Stimulated activated CD8-positive, alpha-beta memory T cell treated with anti-CD3 and anti-CD28 coated beads, Interleukin-15, amount 100 ng/mL, for 1 hour (primary cell): ENCODE measurements at regions not wholly inside any gene's neighbourhood (a gene's known extent, or its start where the extent isn't known, plus 50 kb on each side); places are given as distances from the start of the nearest gene placed in this dataset.
"Not testable (repeated sequence)": the region's sequence is repeated elsewhere in the genome, so short reads cannot be mapped to it uniquely, and the experiment has no call there.

ENCODE experiments used
- DNase-seq: peaks from one replicate; pipeline ENCODE4 v3.0.0-alpha.2; 2020; ENCODE audit warnings: low read depth

GRCh38 chr6:85128256-85128655, 321.6 kb upstream of the NT5E start:
- not testable (repeated sequence) for DNase-seq

DNA sequence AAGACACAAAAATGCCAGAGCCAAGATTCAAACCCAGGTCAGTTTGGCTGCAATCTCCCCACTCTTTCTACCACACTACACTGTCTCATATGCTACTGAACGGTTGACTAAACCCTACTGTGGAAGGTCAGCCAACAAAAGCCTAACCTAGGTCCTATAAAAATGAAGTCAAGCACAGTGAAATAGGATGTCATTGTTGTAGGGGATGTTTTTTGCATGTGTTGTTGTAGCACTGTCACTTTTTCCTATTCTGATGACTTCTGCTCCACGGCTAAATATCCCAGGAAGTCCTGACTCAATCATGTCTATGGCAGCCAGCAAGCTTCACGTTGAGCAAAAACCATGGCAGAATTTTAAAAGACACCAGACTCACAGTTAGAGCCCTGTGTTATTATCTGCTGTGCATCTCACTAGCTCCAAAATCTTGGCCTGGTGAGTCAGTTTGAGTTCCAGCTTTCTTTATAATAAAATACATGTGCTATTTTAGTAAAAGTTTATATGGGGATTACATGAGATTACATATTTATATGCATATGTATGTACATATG, 322.1 kb upstream of the NT5E start:
- DNase-seq: no peak

GRCh38 chr6:85127168-85127498, 322.8 kb upstream of the NT5E start:
- no peak for DNase-seq

- DNase-seq: no peak
Observed at GRCh38 chr6:85126485-85127167, 323.3 kb upstream of the NT5E start.

- no peak for DNase-seq
Observed at GRCh38 chr6:85125526-85125925, 324.4 kb upstream of the NT5E start.

- no peak for DNase-seq
Observed at GRCh38 chr6:85124472-85125354, 325.2 kb upstream of the NT5E start.

- DNase-seq: no peak
Observed at GRCh38 chr6:85121158-85121557, 328.7 kb upstream of the NT5E start.

DNA sequence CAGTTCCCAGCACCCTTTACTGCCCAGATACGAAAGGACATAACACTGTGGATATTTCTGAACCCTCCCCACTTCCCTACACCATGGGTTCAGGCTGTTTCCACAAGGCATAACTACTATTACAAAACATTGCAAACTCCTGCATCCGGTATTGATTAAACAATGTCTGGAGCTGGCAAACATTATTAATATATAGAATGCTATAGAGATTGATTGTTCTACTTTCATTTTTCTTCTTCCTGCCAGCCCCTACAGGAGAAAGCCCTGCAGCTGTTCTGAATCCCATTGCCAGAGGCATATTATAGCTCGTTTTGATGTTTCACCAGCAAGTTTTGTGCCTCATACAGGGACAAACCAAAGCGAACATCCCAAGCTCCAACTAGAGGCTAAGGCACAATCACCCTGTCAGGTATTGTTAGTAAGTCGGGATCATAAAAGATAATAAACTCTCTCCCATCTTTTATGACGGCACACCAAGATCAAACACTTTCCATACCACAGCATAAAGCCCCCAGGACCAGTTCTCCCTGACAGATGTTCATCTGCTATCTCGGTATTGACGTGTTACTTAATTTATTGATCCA, 331.1 kb upstream of the NT5E start:
- DNase-seq: no peak

- DNase-seq: no peak
Observed at GRCh38 chr6:85118233-85118632, 331.6 kb upstream of the NT5E start.

DNA sequence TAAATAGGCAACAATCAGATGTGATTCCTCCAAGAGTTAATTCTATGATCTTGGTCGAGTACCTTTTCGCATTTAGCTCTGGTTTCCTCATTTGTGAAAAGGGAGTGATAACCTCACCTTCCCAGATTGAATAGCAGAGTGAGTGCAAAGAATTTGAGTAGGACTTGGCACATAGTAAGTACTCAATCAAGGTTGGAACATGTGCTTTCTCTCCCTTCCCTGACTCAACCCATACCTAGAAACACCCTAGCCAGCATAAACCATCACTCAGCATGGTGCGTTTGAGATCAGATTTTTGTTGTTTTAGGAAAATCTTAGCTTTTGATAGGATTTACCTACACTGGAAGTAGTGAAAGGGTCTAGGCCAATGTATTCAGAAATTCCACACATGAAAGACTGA, 333.4 kb upstream of the NT5E start:
- no peak for DNase-seq

DNA sequence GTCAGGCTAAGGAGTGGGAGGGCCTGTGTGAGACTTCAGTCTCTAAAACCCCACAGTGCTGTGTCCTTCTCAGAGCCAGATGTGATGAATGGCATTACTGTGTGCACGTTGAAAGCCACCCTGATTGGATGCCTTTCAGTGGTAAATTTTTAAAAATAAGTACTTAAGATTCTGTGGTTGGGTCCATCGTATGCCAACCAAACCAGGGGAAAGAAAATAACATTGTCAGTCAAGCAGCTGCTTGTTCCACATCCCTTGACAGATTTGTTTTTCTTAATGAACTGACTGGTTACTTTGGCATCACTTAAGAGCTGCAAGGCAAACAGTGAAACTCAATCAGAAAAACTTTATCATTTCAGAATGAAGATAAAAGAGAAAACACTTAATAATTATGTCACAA, 334.0 kb upstream of the NT5E start:
- no peak for DNase-seq

GRCh38 chr6:85115376-85115775, 334.5 kb upstream of the NT5E start:
- DNase-seq: no peak

DNA sequence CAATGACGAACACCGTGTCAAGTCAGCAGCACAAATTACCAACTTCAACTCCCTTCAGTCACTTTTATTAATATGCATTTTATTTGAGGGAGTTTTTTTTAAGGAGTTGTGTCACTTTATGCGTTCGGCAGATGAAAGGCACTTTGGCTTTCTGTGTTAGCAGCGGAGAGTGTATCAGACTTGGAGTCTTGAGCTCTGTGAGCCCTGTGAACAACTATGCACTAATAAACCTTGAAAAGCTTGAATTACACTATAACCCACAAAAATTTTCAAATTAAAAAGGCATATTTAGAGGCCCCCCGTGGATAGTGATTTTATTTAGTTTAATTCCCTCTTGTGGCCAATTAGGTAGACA, 335.3 kb upstream of the NT5E start:
- no peak for DNase-seq

DNA sequence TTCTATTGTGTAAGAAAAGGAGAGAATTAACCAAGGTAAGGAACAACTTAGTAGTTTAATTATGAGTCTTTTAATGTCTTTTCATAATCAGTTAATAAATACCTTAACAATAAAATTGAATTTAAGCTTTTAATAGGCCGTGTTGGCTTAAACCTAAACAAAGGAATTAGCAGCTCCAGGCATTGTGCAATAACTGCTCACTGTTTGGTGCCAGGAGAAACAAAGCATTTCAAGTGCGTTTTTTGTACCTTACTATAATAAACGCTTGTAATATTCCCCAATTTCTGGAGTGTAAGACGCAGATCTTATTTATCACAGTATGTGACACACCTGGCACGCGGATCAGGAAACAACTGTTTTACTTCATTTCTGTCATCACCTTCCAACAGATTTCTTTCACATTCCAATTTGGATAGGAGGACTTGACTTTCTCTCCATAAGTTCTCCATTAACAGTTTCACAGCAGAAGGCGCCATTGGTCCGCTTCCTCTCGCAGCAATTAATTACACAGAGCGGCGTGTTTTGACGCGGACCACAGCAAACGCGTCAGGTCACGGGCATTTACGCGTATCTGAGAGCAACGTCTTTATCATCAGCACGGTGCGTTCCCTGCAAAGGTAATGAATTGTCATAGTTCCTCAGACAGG, 335.8 kb upstream of the NT5E start:
- no peak for DNase-seq

- no peak for DNase-seq
Observed at GRCh38 chr6:85112540-85112939, 337.3 kb upstream of the NT5E start.

DNA sequence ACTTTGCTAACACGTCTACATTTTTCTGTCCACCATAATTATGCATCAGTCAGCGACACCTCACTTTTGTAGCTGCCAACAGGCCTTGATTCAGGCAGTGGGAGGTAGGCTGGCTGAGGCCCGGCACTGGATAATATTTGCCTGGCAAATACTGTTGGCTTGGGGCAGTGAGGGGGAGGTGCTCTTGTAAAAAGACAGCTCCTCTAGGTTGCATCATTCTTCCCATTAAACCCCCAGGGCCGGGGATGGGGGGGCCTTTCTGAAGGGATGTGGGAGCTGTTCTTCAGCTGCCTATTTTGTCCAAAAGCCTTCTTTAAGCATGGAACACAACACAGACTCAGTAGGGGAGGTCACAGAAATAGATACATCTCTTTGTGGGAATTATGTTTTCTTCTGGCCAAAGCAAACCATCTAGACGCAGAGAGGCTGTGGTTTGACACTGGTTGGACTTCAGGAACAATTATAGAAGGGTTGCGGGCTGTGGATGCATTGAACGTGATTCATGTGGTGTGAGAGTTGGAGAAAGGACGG, 338.3 kb upstream of the NT5E start:
- DNase-seq: no peak

- DNase-seq: no peak
Observed at GRCh38 chr6:85110943-85111342, 338.9 kb upstream of the NT5E start.

DNA sequence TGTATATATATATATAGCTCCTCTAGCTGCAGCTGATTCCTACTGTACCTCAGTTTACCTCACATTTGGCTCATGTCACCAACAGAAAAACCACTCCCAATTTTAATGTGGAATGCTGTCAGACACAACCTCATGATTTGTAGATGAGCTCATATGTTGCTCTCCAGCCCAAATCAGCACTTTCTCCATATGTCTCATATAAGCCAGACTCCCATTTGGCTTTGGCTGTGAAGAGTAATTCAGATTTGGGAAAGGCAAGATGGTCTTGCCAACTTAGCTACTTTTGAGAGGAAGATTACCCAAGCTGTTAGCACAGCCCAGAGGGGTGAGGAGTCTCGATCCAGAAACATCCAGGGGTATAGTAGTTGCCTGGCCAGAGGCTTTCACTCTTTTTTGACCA, 342.2 kb upstream of the NT5E start:
- no peak for DNase-seq

GRCh38 chr6:85096976-85097375, 332.6 kb upstream of the TBX18 start:
- DNase-seq: no peak

DNA sequence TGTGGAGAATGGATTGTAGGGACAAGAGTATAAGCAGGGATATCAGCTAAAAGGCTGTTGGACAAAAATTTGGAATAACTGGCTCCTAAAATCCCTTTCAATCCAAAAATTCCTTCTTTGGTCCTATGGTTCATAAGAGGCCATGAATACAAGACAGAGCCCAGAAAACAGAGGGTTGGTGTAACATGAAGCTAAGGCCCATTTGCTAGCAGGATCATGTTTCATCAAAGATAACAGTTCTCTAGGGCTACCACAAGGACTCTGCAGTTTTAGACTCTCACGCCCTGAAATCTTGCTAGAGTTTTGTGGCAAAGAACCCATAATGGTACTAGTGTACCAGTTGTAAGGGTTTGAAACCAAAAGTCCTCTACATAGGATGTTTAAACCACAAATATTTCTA, 327.8 kb upstream of the TBX18 start:
- DNase-seq: no peak

- DNase-seq: no peak
Observed at GRCh38 chr6:85089255-85089654, 324.9 kb upstream of the TBX18 start.

GRCh38 chr6:85085875-85086274, 321.5 kb upstream of the TBX18 start:
- no peak for DNase-seq
